ENCODE measurements at regions not wholly inside any gene's neighbourhood (a gene's known extent, or its start where the extent isn't known, plus 50 kb on each side); places are given as distances from the start of the nearest gene placed in this dataset.

DNA sequence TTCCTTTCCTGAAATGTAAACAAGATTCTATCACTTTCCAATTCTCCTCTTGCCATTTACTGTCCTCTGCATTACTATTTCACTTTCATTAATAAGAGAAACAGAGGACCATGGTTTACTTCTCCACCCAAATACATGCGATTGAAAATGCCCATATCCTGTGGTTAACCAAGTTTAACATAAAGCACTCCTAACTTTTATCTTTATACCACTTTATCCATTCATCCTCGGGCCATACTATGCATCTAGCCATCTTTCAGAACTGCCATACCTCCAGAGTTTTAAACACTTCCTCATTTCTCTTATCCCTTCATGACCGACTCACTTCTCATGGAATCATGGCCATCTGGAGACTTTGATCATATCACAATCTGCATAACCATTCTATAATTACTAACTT lies 1182.3 kb downstream of the CNTNAP5 start:
- H3K36me3 ChIP-seq (ENCODE audit: insufficient read depth, low read length, poor library complexity, severe bottlenecking), result no peaks in the 10 kb centered on the region
- TF ChIP-seq CTCF (conservative IDR thresholded peaks at IDR 0.05; ENCODE audit: low read depth, low read length) (no peak), EZH2 (IDR thresholded peaks at IDR 0.05; ENCODE audit: borderline replicate concordance, low read depth, low read length, poor library complexity, severe bottlenecking) (no peak)
- POLR2A ChIA-PET (ENCODE audit: low non-redundant PET), result no interaction called here
- H3K27me3 ChIP-seq (replicated peaks; ENCODE audit: insufficient read depth, low read depth, low read length, poor library complexity), result no peaks in the 10 kb centered on the region
- H3K9me3 ChIP-seq (ENCODE audit: low read depth, low read length, poor library complexity, severe bottlenecking), result peaks cover 18% of the 10 kb centered on the region
- H3K27ac ChIP-seq (ENCODE audit: low read depth, low read length, poor library complexity, severe bottlenecking), result no peak overlapping the region
- H3K4me1 ChIP-seq (ENCODE audit: insufficient read depth, low read length, poor library complexity, severe bottlenecking), result no peaks in the 10 kb centered on the region
- no TSS peak for BruUV-seq (replicated peaks)
- intact Hi-C loops (cut with micrococcal nuclease; ENCODE audit: unreplicated experiment), result no loop called here
- no peak overlapping the region for H3K4me3 ChIP-seq (ENCODE audit: low read depth, low read length, poor library complexity, severe bottlenecking)
- CTCF ChIA-PET, result no interaction called here
- no peak for DNase-seq (ENCODE audit: low spot score)

DNA sequence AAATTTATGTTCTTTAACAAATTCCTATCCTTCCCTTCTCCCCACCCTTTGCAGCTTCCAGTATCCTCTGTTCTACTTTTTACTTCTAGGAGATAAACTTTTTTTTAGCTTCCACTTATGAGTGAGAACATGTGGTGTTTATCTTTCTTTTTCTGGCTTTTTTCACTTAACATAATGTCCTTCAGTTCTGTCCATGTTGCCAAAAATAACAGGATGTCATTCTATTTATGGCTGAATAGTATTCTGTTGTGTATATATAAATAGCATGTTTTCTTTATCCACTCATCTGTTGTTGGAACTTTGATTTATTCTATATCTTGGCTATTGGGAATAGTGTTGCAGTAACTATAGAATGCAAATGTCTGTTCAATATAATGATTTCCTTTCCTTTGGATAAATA lies 1191.2 kb downstream of the CNTNAP5 start:
- Histone ChIP-seq H3K36me3 (ENCODE audit: insufficient read depth, low read length, poor library complexity, severe bottlenecking) (no peaks in the 10 kb centered on the region), H3K4me3 (ENCODE audit: low read depth, low read length, poor library complexity, severe bottlenecking) (no peak overlapping the region), H3K4me1 (ENCODE audit: insufficient read depth, low read length, poor library complexity, severe bottlenecking) (no peaks in the 10 kb centered on the region), H3K9me3 (ENCODE audit: low read depth, low read length, poor library complexity, severe bottlenecking) (peaks cover 12% of the 10 kb centered on the region), H3K27ac (ENCODE audit: low read depth, low read length, poor library complexity, severe bottlenecking) (no peak overlapping the region), H3K27me3 (replicated peaks; ENCODE audit: insufficient read depth, low read depth, low read length, poor library complexity) (no peaks in the 10 kb centered on the region)
- no peak for TF ChIP-seq EZH2 (IDR thresholded peaks at IDR 0.05; ENCODE audit: borderline replicate concordance, low read depth, low read length, poor library complexity, severe bottlenecking)
- no peak for TF ChIP-seq CTCF (conservative IDR thresholded peaks at IDR 0.05; ENCODE audit: low read depth, low read length)
- ChIA-PET POLR2A (ENCODE audit: low non-redundant PET) (no interaction called here), CTCF (no interaction called here)
- intact Hi-C loops (cut with micrococcal nuclease; ENCODE audit: unreplicated experiment), result no loop called here
- no peak for DNase-seq (ENCODE audit: low spot score)
- BruUV-seq (replicated peaks), result no TSS peak

GRCh38 chr2:125224188-125224587 lies 1199.1 kb downstream of the CNTNAP5 start:
- ChIA-PET CTCF (no interaction called here), POLR2A (ENCODE audit: low non-redundant PET) (no interaction called here)
- Histone ChIP-seq H3K27me3 (replicated peaks; ENCODE audit: insufficient read depth, low read depth, low read length, poor library complexity) (no peaks in the 10 kb centered on the region), H3K36me3 (ENCODE audit: insufficient read depth, low read length, poor library complexity, severe bottlenecking) (no peaks in the 10 kb centered on the region), H3K4me3 (ENCODE audit: low read depth, low read length, poor library complexity, severe bottlenecking) (no peak overlapping the region), H3K4me1 (ENCODE audit: insufficient read depth, low read length, poor library complexity, severe bottlenecking) (no peaks in the 10 kb centered on the region), H3K9me3 (ENCODE audit: low read depth, low read length, poor library complexity, severe bottlenecking) (peaks cover 26% of the 10 kb centered on the region), H3K27ac (ENCODE audit: low read depth, low read length, poor library complexity, severe bottlenecking) (no peak overlapping the region)
- intact Hi-C loops (cut with micrococcal nuclease; ENCODE audit: unreplicated experiment), result no loop called here
- no TSS peak for BruUV-seq (replicated peaks)
- TF ChIP-seq CTCF (conservative IDR thresholded peaks at IDR 0.05; ENCODE audit: low read depth, low read length), result no peak
- TF ChIP-seq EZH2 (IDR thresholded peaks at IDR 0.05; ENCODE audit: borderline replicate concordance, low read depth, low read length, poor library complexity, severe bottlenecking), result no peak
- no peak for DNase-seq (ENCODE audit: low spot score)
